GM10266 (cell line): ENCODE measurements at regions not wholly inside any gene's neighbourhood (a gene's known extent, or its start where the extent isn't known, plus 50 kb on each side); places are given as distances from the start of the nearest gene placed in this dataset.

ENCODE experiments used
- DNase-seq: peaks from one replicate; pipeline ENCODE4 v3.0.0; 2012; ENCODE audit errors: extremely low spot score
- CTCF ChIP-seq: IDR thresholded peaks from 2 replicates; pipeline ENCODE4 v1.5.1; 2012; ENCODE audit warnings: mild to moderate bottlenecking, low read depth; ENCODE audit not compliant: control insufficient read depth, insufficient read depth; ENCODE audit errors: missing control alignments

GRCh38 chr4:178812866-178813265 lies 1370.6 kb upstream of the AGA start:
- no peak for TF ChIP-seq CTCF

GRCh38 chr4:178814908-178815307 lies 1372.7 kb upstream of the AGA start:
- no peak for DNase-seq
- TF ChIP-seq CTCF = no peak

More at GRCh38 chr4:178812866-178813265, 1370.6 kb upstream of the AGA start:
- DNase-seq = no peak

GRCh38 chr4:178823673-178824295 lies 1381.5 kb upstream of the AGA start:
- TF ChIP-seq CTCF = no peak
- no peak for DNase-seq

- TF ChIP-seq CTCF = no peak
- DNase-seq = no peak
Observed at GRCh38 chr4:178836865-178837264, 1394.6 kb upstream of the AGA start.

GRCh38 chr4:178838776-178839175 lies 1396.5 kb upstream of the AGA start:
- TF ChIP-seq CTCF = no peak
- DNase-seq = no peak

- no peak for DNase-seq
- no peak for TF ChIP-seq CTCF
Observed at GRCh38 chr4:178856139-178856800, 1414.0 kb upstream of the AGA start.

GRCh38 chr4:178871476-178871875 lies 1429.2 kb upstream of the AGA start:
- no peak for TF ChIP-seq CTCF
- no peak for DNase-seq
